HEK293T (cell line): ENCODE measurements at regions not wholly inside any gene's neighbourhood (a gene's known extent, or its start where the extent isn't known, plus 50 kb on each side); places are given as distances from the start of the nearest gene placed in this dataset.

Experiments used
- CTCF ChIA-PET: fragments of 350-600 bp; formaldehyde crosslinking; extraction: SDS; loops from one replicate; lab custom pipeline; 2021; ENCODE audit warnings: antibody characterized with exemption, inconsistent platforms; lab: Yijun Ruan, JAX
- POLR2A ChIA-PET: fragments of 350-600 bp; formaldehyde crosslinking; extraction: SDS; loops from one replicate; lab custom pipeline; 2020; ENCODE audit warnings: antibody characterized with exemption, inconsistent platforms; lab: Yijun Ruan, JAX
- DNase-seq: peaks from one replicate; pipeline ENCODE4 v3.0.0; 2012; ENCODE audit warnings: mixed read lengths; ENCODE audit errors: extremely low spot score
- ARNT ChIP-seq: fragments of 450-650 bp; IDR thresholded peaks from 2 replicates; pipeline ENCODE4 v1.6.1; 2017; ENCODE audit warnings: mild to moderate bottlenecking
- BHLHE40 ChIP-seq: fragments of 450-650 bp; IDR thresholded peaks from 2 replicates; pipeline ENCODE4 v1.6.1; 2016; ENCODE audit warnings: mild to moderate bottlenecking, moderate library complexity, borderline replicate concordance
- CTBP1 ChIP-seq: fragments of 450-650 bp; IDR thresholded peaks from 2 replicates; pipeline ENCODE4 v1.6.1; 2016; ENCODE audit warnings: borderline replicate concordance
- ELF4 ChIP-seq: fragments of 450-650 bp; IDR thresholded peaks from 2 replicates; pipeline ENCODE4 v1.6.1; 2017; ENCODE audit warnings: antibody characterized with exemption
- FOXA1 ChIP-seq: fragments of 450-650 bp; IDR thresholded peaks from 2 replicates; pipeline ENCODE4 v1.6.1; 2016; ENCODE audit warnings: mild to moderate bottlenecking
- FOXK2 ChIP-seq: fragments of 450-650 bp; IDR thresholded peaks from 2 replicates; pipeline ENCODE4 v1.6.1; 2016; ENCODE audit warnings: mild to moderate bottlenecking
- FOXM1 ChIP-seq: fragments of 450-650 bp; IDR thresholded peaks from 2 replicates; pipeline ENCODE4 v1.6.1; 2017; ENCODE audit warnings: mild to moderate bottlenecking, borderline replicate concordance
- HDGF ChIP-seq: fragments of 450-650 bp; IDR thresholded peaks from 2 replicates; pipeline ENCODE4 v1.6.1; 2017; ENCODE audit warnings: antibody characterized with exemption, borderline replicate concordance
- L3MBTL2 ChIP-seq: fragments of 450-650 bp; conservative IDR thresholded peaks from 2 replicates; pipeline ENCODE4 v1.6.1; 2016; ENCODE audit warnings: mild to moderate bottlenecking
- LEF1 ChIP-seq: fragments of 450-650 bp; IDR thresholded peaks from 2 replicates; pipeline ENCODE4 v1.6.1; 2017; ENCODE audit warnings: mild to moderate bottlenecking, borderline replicate concordance
- NFRKB ChIP-seq: fragments of 450-650 bp; IDR thresholded peaks from 2 replicates; pipeline ENCODE4 v1.6.1; 2016; ENCODE audit warnings: mild to moderate bottlenecking, moderate library complexity
- SP1 ChIP-seq: fragments of 450-650 bp; IDR thresholded peaks from 2 replicates; pipeline ENCODE4 v1.6.1; 2017
- SUZ12 ChIP-seq: fragments of 450-650 bp; IDR thresholded peaks from 2 replicates; pipeline ENCODE4 v1.6.1; 2016; ENCODE audit warnings: mild to moderate bottlenecking
- TARDBP ChIP-seq: fragments of 450-650 bp; IDR thresholded peaks from 2 replicates; pipeline ENCODE4 v1.6.1; 2016
- ZNF384 ChIP-seq: fragments of 450-650 bp; IDR thresholded peaks from 2 replicates; pipeline ENCODE4 v1.6.1; 2016
- TF ChIP-seq, protein P1 (sequence below): fragments of 450-650 bp; IDR thresholded peaks from 2 replicates; pipeline ENCODE4 v1.6.1; 2016

DNA sequence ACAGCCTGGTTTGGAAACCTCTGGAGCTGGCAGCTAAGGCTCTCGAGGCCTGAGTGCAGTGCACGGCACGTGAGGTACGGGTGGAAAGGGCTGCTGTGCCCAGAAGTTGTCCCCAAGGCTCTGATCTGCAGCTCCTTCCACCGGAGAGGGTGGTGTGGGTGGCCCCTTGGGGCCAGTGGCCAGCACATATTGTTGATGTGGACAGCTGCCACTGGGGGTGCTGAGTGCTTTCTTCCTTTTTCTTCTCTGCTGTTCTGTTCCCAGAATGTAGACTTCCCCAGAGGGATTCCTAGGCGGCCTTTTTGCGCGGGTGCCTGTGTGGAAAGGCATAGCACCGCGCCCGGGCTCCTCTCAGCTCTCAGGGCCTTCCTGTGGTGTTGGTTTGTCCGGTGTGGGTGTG is 1476.5 kb downstream of the TBC1D22A start:
- ChIA-PET POLR2A (no interaction called here), CTCF (no interaction called here)
- TF ChIP-seq CTBP1 = no peak
- TF ChIP-seq L3MBTL2 = no peak
- no peak for TF ChIP-seq SUZ12
- no peak for TF ChIP-seq FOXM1
- TF ChIP-seq LEF1 = no peak
- no peak for TF ChIP-seq HDGF
- TF ChIP-seq BHLHE40 = no peak
- TF ChIP-seq, protein P1, sequence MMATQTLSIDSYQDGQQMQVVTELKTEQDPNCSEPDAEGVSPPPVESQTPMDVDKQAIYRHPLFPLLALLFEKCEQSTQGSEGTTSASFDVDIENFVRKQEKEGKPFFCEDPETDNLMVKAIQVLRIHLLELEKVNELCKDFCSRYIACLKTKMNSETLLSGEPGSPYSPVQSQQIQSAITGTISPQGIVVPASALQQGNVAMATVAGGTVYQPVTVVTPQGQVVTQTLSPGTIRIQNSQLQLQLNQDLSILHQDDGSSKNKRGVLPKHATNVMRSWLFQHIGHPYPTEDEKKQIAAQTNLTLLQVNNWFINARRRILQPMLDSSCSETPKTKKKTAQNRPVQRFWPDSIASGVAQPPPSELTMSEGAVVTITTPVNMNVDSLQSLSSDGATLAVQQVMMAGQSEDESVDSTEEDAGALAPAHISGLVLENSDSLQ = no peak
- TF ChIP-seq FOXA1 = no peak
- DNase-seq = no peak

DNA sequence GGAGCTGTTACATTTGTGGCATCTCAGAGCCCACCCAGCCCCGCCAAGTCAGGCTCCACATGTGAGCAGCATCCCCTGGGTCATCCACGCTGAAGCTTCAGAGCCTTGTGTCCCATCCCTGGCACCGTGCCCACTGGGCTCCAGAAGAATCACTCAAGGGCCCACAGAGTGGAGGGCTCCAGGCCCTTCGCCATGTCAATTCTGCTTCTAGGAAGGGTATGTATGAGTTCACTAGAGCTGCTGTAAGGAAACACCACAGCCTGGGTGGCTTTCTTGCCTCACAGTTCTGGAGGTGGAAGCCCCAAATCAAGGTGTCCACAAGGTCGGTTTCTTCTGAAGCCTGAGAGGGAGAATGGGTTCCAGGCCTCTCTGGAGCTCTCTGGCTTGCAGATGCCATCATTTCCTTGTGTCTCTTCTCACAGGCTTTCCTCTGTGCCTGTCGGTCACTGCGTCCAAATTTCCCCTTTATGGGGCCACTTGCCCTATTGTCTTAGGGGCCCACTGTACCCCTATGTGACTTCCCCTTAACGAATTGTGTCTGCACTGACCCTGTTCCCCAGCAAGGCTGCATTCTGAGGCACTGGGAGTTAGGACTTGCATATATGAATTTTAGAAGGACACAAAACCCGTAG is 1476.0 kb downstream of the TBC1D22A start:
- TF ChIP-seq BHLHE40 (no peak), SP1 (no peak), FOXA1 (no peak), CTBP1 (no peak), FOXK2 (no peak), LEF1 (no peak), ELF4 (no peak), FOXM1 (no peak), L3MBTL2 (no peak), SUZ12 (no peak), NFRKB (no peak), ZNF384 (no peak), ARNT (no peak), HDGF (no peak)
- TF ChIP-seq, protein P1 = no peak
- CTCF ChIA-PET = no interaction called here
- POLR2A ChIA-PET = no interaction called here
- no peak for DNase-seq

DNA sequence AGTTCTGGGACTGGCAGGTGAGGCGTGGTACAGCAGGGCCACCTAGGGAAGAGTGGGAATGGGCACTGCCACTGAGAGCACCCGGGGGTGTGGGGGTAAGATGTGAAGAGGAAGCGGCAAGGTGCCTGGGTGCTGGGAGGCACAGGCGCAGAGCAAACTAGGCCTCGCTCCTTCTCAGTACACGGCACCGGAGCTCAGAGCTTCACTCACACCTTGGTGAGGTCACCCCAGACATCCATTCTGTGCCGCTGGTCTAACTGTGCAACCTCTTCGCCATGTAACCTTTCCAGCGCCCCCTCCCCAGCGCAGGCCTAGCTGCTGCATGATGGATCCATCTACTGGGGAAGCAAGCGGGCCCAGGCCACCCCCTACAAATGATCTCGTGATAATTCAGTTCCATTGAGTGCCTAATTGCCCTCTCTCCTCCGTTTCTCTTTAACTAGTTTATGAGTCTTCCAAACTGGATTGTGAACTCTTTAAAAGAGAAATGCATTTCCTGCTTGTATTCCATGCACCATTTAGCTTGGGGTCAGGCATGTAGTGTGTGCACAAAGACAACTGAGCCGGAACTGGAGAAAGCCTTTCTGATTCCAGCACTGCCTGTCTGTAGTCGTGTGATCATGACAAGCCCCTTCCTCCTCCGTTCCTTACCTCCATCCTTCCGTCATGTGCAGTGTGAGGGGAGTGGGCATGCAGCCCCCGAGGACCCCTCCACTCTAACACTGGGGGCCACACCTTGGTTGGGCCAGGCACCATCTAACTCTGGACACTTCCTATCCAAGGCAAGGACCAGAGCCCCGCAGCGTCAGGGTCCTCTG is 1475.2 kb downstream of the TBC1D22A start:
- CTCF ChIA-PET = no interaction called here
- no peak for DNase-seq
- POLR2A ChIA-PET = no interaction called here
- TF ChIP-seq ELF4 (no peak), SP1 (no peak), CTBP1 (no peak), FOXA1 (no peak), NFRKB (no peak), FOXM1 (no peak)

DNA sequence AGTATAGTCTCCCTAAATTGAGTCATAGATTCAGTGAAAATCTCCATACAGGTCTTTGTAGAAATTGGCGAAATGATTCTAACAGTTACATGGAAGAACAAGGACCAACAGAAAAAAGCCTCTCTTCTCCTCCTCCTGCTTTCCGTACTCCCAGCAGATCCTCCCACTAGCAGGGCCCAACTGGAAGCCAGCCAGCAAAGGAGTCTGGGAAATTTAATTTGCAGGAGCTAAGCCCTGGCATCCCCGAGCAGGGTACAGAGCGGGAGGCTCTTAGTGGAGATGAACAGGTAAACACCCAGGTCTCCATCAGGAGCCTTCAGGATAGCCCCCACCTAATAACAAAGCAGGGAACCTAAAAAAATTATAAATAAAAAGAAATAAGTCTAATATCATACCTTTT is 1473.8 kb downstream of the TBC1D22A start:
- DNase-seq = no peak
- CTCF ChIA-PET = no interaction called here
- POLR2A ChIA-PET = no interaction called here
- TF ChIP-seq FOXM1 = no peak
- TF ChIP-seq SP1 = no peak

DNA sequence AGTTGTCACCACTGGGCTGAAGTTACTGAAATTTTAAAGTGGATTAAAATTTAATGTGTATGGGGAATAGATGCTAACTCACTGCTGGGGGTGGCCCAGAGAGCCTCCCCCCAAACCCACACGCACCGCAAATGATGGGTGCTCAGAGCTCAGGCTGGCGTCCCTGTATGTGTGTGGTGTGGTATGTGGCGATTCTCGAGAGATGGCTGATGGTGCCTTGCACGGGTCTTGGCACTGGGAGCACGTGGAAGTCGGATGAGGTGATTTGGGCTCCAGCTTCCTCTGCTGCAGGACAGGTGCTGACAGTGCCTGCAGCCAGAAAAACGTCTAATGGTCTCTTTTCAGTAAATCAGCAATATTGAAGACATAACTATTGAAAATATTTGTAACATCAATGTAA is 1473.3 kb downstream of the TBC1D22A start:
- TF ChIP-seq HDGF (no peak), LEF1 (no peak), L3MBTL2 (no peak), FOXM1 (no peak), CTBP1 (no peak), NFRKB (no peak), BHLHE40 (no peak), SUZ12 (no peak), FOXA1 (no peak), ARNT (no peak), SP1 (no peak), FOXK2 (no peak), ELF4 (no peak), TARDBP (no peak), ZNF384 (no peak)
- TF ChIP-seq, protein P1 = no peak
- DNase-seq = no peak
- ChIA-PET CTCF (no interaction called here), POLR2A (no interaction called here)

DNA sequence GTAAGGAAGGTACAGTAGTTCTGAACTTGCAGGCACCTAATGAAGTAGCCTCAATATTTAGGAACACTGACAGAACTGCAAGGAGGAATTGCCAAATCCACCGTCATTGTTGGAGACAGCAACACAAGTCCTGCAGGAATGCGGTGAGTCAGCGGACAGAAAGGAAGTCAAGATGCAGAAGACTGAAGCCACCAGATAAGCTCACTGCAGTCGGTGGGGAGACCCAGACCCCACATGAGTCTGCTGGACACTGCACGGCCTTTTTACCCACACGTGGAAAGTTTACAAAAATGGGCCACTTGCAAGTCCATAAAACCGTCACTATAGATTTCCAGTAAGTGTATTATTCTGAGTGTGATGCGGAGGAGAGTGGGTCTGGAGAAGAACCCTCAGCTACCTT is 1471.6 kb downstream of the TBC1D22A start:
- no peak for DNase-seq
- ChIA-PET CTCF (no interaction called here), POLR2A (no interaction called here)
- TF ChIP-seq HDGF (no peak), SP1 (no peak)

DNA sequence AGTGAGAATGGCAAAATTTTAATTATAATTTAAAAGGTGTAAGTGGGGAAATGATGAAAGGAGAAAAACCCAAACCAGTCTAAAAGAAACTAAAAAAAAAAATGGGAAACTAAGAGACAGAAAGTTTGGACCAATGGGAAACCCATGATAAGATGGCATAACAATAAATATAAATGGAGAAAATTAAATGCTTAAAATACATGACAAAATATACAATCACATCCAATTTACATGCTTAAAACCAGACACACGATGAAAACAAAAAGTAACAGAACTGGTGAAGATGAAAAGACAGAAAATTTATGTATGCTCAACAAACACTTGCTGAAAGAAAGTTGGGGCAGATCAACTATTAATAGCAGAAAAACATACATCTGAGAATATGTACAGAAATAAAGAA is 1471.1 kb downstream of the TBC1D22A start:
- POLR2A ChIA-PET = no interaction called here
- no peak for TF ChIP-seq ELF4
- TF ChIP-seq SUZ12 = no peak
- TF ChIP-seq L3MBTL2 = no peak
- no peak for TF ChIP-seq NFRKB
- TF ChIP-seq SP1 = no peak
- TF ChIP-seq CTBP1 = no peak
- no peak for TF ChIP-seq FOXK2
- no peak for TF ChIP-seq HDGF
- TF ChIP-seq, protein P1 = no peak
- no peak for TF ChIP-seq FOXM1
- TF ChIP-seq LEF1 = no peak
- no peak for TF ChIP-seq ARNT
- no peak for TF ChIP-seq ZNF384
- TF ChIP-seq FOXA1 = no peak
- TF ChIP-seq BHLHE40 = no peak
- no peak for TF ChIP-seq TARDBP
- DNase-seq = no peak
- CTCF ChIA-PET = no interaction called here
